ENCODE measurements at regions not wholly inside any gene's neighbourhood (a gene's known extent, or its start where the extent isn't known, plus 50 kb on each side); places are given as distances from the start of the nearest gene placed in this dataset.

- TF ChIP-seq CTCF (IDR thresholded peaks at IDR 0.05) (no peak), POLR2A (IDR thresholded peaks at IDR 0.05) (no peak), POLR2AphosphoS5 (IDR thresholded peaks at IDR 0.05) (peak in 1 of 4 donors; percentile 7)
Measured at GRCh38 chr4:141425124-141425523, 204.4 kb downstream of the ZNF330 start.
